Stomach (tissue), 4 donors: ENCODE measurements at regions not wholly inside any gene's neighbourhood (a gene's known extent, or its start where the extent isn't known, plus 50 kb on each side); places are given as distances from the start of the nearest gene placed in this dataset.

ENCODE experiments used
- EP300 ChIP-seq: sonication (generic); formaldehyde crosslinking; IDR thresholded peaks from one replicate; pipeline ENCODE4 v1.6.1; 2017; ENCODE audit warnings: antibody characterized with exemption
- POLR2A ChIP-seq, 4 donors: fragments of 450-650 bp; IDR thresholded peaks; one replicate each; pipeline ENCODE4 v1.6.1; 2016; ENCODE audit warnings: antibody characterized with exemption in 4 of 4, control low read depth in 2 of 4, mild to moderate bottlenecking in 1 of 4, moderate library complexity in 1 of 4
- POLR2AphosphoS5 ChIP-seq, 3 donors: sonication (generic); formaldehyde crosslinking; IDR thresholded peaks; one replicate each; pipeline ENCODE4 v1.6.1; 2016; ENCODE audit warnings: antibody characterized with exemption in 3 of 3
- TF ChIP-seq, protein P1 (sequence below), 7 experiments: fragments of 450-650 bp in 4 of 7; fragments of 200-600 bp in 3 of 7; sonication (generic) in 3 of 7; IDR thresholded peaks; one replicate each; pipeline ENCODE4 v1.5.1; 2016 to 2019; ENCODE audit warnings: antibody characterized with exemption in 7 of 7, control low read depth in 2 of 7, mild to moderate bottlenecking in 1 of 7

- TF ChIP-seq, protein P1, sequence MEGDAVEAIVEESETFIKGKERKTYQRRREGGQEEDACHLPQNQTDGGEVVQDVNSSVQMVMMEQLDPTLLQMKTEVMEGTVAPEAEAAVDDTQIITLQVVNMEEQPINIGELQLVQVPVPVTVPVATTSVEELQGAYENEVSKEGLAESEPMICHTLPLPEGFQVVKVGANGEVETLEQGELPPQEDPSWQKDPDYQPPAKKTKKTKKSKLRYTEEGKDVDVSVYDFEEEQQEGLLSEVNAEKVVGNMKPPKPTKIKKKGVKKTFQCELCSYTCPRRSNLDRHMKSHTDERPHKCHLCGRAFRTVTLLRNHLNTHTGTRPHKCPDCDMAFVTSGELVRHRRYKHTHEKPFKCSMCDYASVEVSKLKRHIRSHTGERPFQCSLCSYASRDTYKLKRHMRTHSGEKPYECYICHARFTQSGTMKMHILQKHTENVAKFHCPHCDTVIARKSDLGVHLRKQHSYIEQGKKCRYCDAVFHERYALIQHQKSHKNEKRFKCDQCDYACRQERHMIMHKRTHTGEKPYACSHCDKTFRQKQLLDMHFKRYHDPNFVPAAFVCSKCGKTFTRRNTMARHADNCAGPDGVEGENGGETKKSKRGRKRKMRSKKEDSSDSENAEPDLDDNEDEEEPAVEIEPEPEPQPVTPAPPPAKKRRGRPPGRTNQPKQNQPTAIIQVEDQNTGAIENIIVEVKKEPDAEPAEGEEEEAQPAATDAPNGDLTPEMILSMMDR (IDR thresholded peaks at IDR 0.05), result no peak
- TF ChIP-seq POLR2A (IDR thresholded peaks at IDR 0.05) (no peak), EP300 (no peak), POLR2AphosphoS5 (IDR thresholded peaks at IDR 0.05) (no peak)
Observed at GRCh38 chr3:144109944-144110343, 138.3 kb downstream of the DIPK2A start.
